Right cardiac atrium (tissue), 5 donors: ENCODE measurements at regions not wholly inside any gene's neighbourhood (a gene's known extent, or its start where the extent isn't known, plus 50 kb on each side); places are given as distances from the start of the nearest gene placed in this dataset.

Experiments used
- ATAC-seq, 2 donors: fragments of 200-7000 bp; cut with Tn5 transposase; one replicate each; pipeline versions ENCODE4 v1.8.0 to v1.9.1; 2020; ENCODE audit warnings: moderate library complexity in 2 of 2, mild to moderate bottlenecking in 1 of 2
- DNase-seq, 3 donors: peaks; one replicate each; pipeline ENCODE4 v3.0.0-alpha.2; 2020
- H3K27ac ChIP-seq: one replicate; pipeline ENCODE4 v1.5.1; 2013; ENCODE audit warnings: mild to moderate bottlenecking, low read length, control low read depth, moderate library complexity
- H3K27me3 ChIP-seq: one replicate; pipeline ENCODE4 v1.6.1; 2013; ENCODE audit not compliant: control insufficient read depth, insufficient read depth
- H3K4me1 ChIP-seq: one replicate; pipeline ENCODE4 v1.6.1; 2013; ENCODE audit warnings: low read length; ENCODE audit not compliant: control insufficient read depth, insufficient read depth
- H3K4me3 ChIP-seq: one replicate; pipeline ENCODE4 v1.5.1; 2013; ENCODE audit warnings: low read length, control low read depth
- H3K9me3 ChIP-seq: one replicate; pipeline ENCODE4 v1.6.1; 2013; ENCODE audit warnings: low read length; ENCODE audit not compliant: control insufficient read depth
- WGBS: extraction: QIAGEN DNeasy Blood & Tissue Kit; methylation state at CpG from one replicate; pipeline ENCODE4 v1.1.7; 2013; 5-methylcytosine and 5-hydroxymethylcytosine counted together
- intact Hi-C, 4 donors: fragments of 100-400 bp; cut with DNase I; formaldehyde crosslinking; loops; one replicate each; pipeline versions ENCODE4 v1.11.0 to v1.14.0; 2022 to 2023
- donor health status: healthy with polysubstance abuse.
- donor health status: DM: no; HTN: yes; CAD: no.
- donor health status: DM: no; HTN: no; CAD: no.
- donor health status: DM: no; HTN: yes; CAD: no; lungs with severe emphysema.
- donor health status: DM: yes; HTN: yes; CAD: no.

- Histone ChIP-seq H3K27ac (no peak overlapping the region), H3K9me3 (peaks cover 1% of the 10 kb centered on the region), H3K4me1 (no peaks in the 10 kb centered on the region), H3K4me3 (no peak overlapping the region), H3K27me3 (no peaks in the 10 kb centered on the region)
- WGBS: 29% methylated on average over 2 of the region's 2 CpGs
- ATAC-seq (no peak), DNase-seq (no peak)
- intact Hi-C loops: no loop called here
These were observed 59.3 kb upstream of the SCAF11 start for GRCh38 chr12:46049665-46050064.

GRCh38 chr12:46046436-46046835 is 56.1 kb upstream of the SCAF11 start:
- peaks cover 1% of the 10 kb centered on the region for H3K9me3 ChIP-seq
- WGBS: 90% methylated on average over 1 of the region's 1 CpG
- H3K4me3 ChIP-seq: no peak overlapping the region
- no peaks in the 10 kb centered on the region for H3K4me1 ChIP-seq
- no peak for ATAC-seq
- DNase-seq: no peak
- no peak overlapping the region for H3K27ac ChIP-seq
- H3K27me3 ChIP-seq: no peaks in the 10 kb centered on the region
- intact Hi-C loops: no loop called here

- WGBS: 43% methylated on average over 1 of the region's 1 CpG
- no peak overlapping the region for H3K27ac ChIP-seq
- no peaks in the 10 kb centered on the region for H3K27me3 ChIP-seq
- H3K9me3 ChIP-seq: no peaks in the 10 kb centered on the region
- intact Hi-C loops: no loop called here
- DNase-seq: no peak
- ATAC-seq: no peak
- no peaks in the 10 kb centered on the region for H3K4me1 ChIP-seq
- H3K4me3 ChIP-seq: no peak overlapping the region
These were observed 53.7 kb upstream of the SCAF11 start for GRCh38 chr12:46043972-46044520.
